ENCODE measurements at regions not wholly inside any gene's neighbourhood (a gene's known extent, or its start where the extent isn't known, plus 50 kb on each side); places are given as distances from the start of the nearest gene placed in this dataset.

DNA sequence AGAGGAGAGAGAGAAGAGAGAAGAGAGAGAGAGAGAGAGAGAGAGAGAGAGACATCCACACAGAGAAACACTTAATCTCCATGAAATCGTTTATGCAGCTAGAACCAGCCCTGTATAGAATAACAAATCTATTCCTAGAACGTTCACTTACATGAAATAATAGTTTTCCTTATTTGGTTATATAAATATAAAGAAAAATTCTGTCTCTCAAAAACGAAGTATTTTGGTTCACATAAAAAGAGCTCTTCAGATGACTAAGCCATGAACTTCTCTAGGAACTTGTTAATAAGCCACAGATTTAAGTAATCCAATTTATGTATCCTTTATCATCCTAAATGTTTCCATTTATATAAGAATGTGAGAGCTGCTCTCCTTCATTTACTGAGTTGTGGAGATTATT, 1315.1 kb upstream of the PCDH7 start:
- no peak for DNase-seq

DNA sequence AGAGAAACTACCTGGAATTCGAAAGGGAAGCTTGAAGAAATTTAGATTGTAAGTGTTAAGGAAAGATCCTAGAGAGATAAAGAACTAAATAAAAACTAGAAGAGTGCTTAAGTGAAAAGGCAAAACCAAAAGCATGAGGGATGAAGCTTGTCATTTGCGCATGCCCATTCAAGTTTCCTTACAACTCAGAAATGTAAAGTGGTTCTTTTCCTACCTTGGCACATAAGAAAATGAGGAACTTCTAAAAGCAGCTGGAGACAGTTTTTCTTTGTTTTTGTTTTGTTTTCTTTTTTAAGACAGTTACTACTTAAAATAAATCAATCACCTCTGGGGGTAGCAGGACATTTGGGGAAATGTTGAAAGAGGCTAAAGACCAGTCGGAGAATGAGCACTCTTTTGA, 1304.4 kb upstream of the PCDH7 start:
- no peak for DNase-seq

DNA sequence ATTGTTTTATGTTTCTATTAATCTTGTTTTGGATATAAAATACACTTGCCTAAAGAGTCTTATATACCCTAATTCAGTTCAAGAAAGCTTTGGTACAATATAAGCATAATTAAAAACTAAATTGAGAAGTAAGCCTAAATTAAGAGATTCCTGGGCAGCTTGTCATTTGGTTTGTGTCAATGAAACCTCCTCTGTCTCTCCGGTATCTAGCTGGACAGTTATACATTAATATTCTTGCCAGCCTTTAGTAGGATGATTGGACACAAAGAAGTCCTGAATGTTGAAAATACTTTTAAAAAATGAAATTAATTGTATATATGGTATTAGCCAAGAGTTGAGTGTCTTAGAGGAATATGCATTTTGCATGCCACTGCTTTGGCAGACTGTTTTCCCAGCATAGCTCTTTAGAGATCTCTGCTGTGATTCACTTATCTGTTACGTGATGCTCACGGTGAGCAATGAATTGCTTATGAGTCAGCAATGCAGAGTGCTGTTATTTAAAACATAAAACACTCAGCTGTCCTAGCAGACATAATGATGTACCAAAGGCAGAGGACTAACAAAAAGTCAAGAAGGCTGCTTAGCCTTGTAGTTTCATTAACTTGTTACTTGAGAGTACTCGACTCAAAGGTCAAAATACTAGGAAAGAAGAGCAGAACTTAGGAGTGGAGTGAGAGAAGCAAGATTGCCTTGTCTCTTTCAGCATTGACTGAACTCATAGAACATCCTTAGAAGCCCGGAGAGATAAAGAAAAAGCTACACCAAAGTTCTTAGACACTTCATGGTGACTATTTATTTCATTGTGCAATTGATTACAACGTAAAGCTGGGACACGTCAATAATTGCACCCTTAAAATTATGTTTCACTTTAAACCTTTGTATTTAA, 1296.1 kb upstream of the PCDH7 start:
- no peak for DNase-seq

DNA sequence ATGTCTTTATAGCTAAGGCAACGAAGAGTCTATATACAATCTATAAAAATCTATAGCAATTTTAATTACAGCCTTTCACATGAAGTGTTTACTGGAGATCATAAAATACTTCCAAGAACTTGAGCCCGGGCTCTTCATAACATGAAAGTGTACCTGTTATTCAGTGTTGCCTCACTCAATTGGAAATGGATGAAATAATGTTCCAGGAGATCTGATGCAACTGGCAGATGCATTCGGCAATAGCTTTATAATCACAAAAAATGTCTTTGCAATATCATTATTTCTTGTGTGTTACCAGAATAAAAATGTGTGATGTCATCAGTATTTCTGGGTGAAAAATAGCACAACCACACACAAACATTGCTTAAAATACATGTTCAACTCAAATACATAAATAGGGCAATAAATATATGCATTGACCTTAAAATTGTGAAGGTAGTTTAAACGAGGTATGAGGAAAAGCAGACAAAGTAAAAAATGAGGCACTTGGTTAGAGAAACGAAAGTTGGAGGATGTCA, 1266.8 kb upstream of the PCDH7 start:
- no peak for DNase-seq

DNA sequence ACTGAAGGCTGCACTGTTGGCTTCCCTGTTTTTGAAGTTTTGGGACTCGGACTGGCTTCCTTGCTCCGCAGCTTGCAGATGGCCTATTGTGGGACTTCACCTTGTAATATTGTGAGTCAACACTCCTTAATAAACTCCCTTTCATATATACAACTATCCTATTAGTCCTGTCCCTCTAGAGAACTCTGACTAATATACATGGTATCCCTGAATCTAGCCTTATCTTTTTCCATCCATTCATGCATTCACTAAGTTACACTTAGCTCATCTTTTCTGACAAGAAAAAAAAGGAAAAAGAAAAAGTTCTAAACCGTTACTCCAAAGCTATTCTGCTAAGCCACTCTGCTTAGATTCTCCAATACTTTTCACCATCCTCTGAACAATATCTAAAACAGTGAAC, 1260.2 kb upstream of the PCDH7 start:
- no peak for DNase-seq

DNA sequence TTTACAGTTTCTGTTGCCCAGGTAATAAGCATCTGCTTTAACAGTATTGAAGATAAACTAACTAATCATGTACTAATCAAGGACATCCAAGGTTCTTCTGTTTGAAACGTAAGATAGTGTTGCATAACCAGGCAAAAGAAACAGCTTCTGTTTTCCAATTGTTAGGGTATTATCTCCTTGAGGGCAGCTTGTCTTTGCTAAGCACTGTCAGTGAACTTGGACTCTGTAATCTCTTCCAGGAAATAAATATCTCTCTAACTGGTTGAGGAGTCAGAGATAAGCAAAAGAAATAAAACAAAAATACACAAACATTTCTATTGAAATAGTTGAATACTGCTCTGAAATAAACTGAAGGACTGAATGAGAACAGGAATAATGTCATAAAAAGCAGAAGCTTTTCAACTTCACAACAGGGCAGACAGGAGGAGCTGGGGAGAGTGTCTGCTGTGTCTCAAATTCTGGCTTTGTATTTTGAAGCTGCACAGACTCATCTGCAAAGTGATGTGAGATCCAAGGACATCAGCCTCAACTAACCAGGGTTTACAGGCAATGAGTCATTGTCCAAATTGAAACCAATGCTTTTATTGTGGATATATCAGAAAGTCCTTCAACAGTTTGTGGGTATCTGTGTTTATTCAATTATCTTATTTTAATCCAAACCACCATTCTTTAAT, 1253.0 kb upstream of the PCDH7 start:
- DNase-seq, result no peak
